ENCODE measurements at regions not wholly inside any gene's neighbourhood (a gene's known extent, or its start where the extent isn't known, plus 50 kb on each side); places are given as distances from the start of the nearest gene placed in this dataset.

- Mint-ChIP-seq H3K9me3 (ENCODE audit: insufficient read depth) (no peaks in the 10 kb centered on the region), H3K27me3 (ENCODE audit: low read depth) (no peaks in the 10 kb centered on the region), H3K36me3 (ENCODE audit: low read depth) (no peaks in the 10 kb centered on the region), H3K27ac (no peak overlapping the region), H3K4me3 (no peak overlapping the region), H3K4me1 (ENCODE audit: low read depth) (no peaks in the 10 kb centered on the region)
- ChIA-PET CTCF (no interaction called here), POLR2A (interaction anchor here (0.6 kb wide), 1 partner anchor 73 kb away, joined by 3 read pairs; no protein-coding TSS in a partner anchor)
- DNase-seq (no peak), ATAC-seq (no peak)
Measured at GRCh38 chr2:6429210-6429986, 436.3 kb downstream of the CMPK2 start.

- H3K36me3 Mint-ChIP-seq (ENCODE audit: low read depth): no peaks in the 10 kb centered on the region
- H3K4me1 Mint-ChIP-seq (ENCODE audit: low read depth): no peaks in the 10 kb centered on the region
- CTCF ChIA-PET: no interaction called here
- POLR2A ChIA-PET: no interaction called here
- DNase-seq (no peak), ATAC-seq (no peak)
- no peaks in the 10 kb centered on the region for H3K27me3 Mint-ChIP-seq (ENCODE audit: low read depth)
- H3K27ac Mint-ChIP-seq: no peak overlapping the region
- no peak overlapping the region for H3K4me3 Mint-ChIP-seq
- no peaks in the 10 kb centered on the region for H3K9me3 Mint-ChIP-seq (ENCODE audit: insufficient read depth)
Measured at GRCh38 chr2:6434438-6434837, 431.3 kb downstream of the CMPK2 start.

GRCh38 chr2:6441800-6442199 lies 423.9 kb downstream of the CMPK2 start:
- ChIA-PET CTCF (no interaction called here), POLR2A (no interaction called here)
- Mint-ChIP-seq H3K4me3 (no peak overlapping the region), H3K4me1 (ENCODE audit: low read depth) (no peaks in the 10 kb centered on the region), H3K36me3 (ENCODE audit: low read depth) (no peaks in the 10 kb centered on the region), H3K9me3 (ENCODE audit: insufficient read depth) (no peaks in the 10 kb centered on the region), H3K27ac (no peak overlapping the region), H3K27me3 (ENCODE audit: low read depth) (no peaks in the 10 kb centered on the region)
- DNase-seq (no peak), ATAC-seq (no peak)

GRCh38 chr2:6442252-6442985 lies 423.3 kb downstream of the CMPK2 start:
- no peaks in the 10 kb centered on the region for H3K36me3 Mint-ChIP-seq (ENCODE audit: low read depth)
- DNase-seq (no peak), ATAC-seq (no peak)
- H3K9me3 Mint-ChIP-seq (ENCODE audit: insufficient read depth): no peaks in the 10 kb centered on the region
- POLR2A ChIA-PET: no interaction called here
- H3K27ac Mint-ChIP-seq: no peak overlapping the region
- H3K4me3 Mint-ChIP-seq: no peak overlapping the region
- H3K4me1 Mint-ChIP-seq (ENCODE audit: low read depth): no peaks in the 10 kb centered on the region
- no peaks in the 10 kb centered on the region for H3K27me3 Mint-ChIP-seq (ENCODE audit: low read depth)
- CTCF ChIA-PET: no interaction called here

GRCh38 chr2:6443061-6443823 lies 422.5 kb downstream of the CMPK2 start:
- no peak for ATAC-seq
- Mint-ChIP-seq H3K27ac (no peak overlapping the region), H3K4me1 (ENCODE audit: low read depth) (no peaks in the 10 kb centered on the region), H3K4me3 (no peak overlapping the region), H3K36me3 (ENCODE audit: low read depth) (no peaks in the 10 kb centered on the region), H3K27me3 (ENCODE audit: low read depth) (no peaks in the 10 kb centered on the region), H3K9me3 (ENCODE audit: insufficient read depth) (no peaks in the 10 kb centered on the region)
- DNase-seq: no peak
- ChIA-PET CTCF (no interaction called here), POLR2A (no interaction called here)

GRCh38 chr2:6444514-6444913 lies 421.2 kb downstream of the CMPK2 start:
- ChIA-PET POLR2A (no interaction called here), CTCF (no interaction called here)
- no peaks in the 10 kb centered on the region for H3K9me3 Mint-ChIP-seq (ENCODE audit: insufficient read depth)

GRCh38 chr2:6445156-6445555 lies 420.6 kb downstream of the CMPK2 start:
- ChIA-PET CTCF (no interaction called here), POLR2A (no interaction called here)
- Mint-ChIP-seq H3K4me1 (ENCODE audit: low read depth) (no peaks in the 10 kb centered on the region), H3K4me3 (no peak overlapping the region), H3K27ac (no peak overlapping the region), H3K27me3 (ENCODE audit: low read depth) (no peaks in the 10 kb centered on the region), H3K9me3 (ENCODE audit: insufficient read depth) (no peaks in the 10 kb centered on the region), H3K36me3 (ENCODE audit: low read depth) (no peaks in the 10 kb centered on the region)
- DNase-seq (no peak), ATAC-seq (no peak)

More at GRCh38 chr2:6444514-6444913, 421.2 kb downstream of the CMPK2 start:
- DNase-seq: no peak
- H3K27ac Mint-ChIP-seq: no peak overlapping the region
- no peaks in the 10 kb centered on the region for H3K4me1 Mint-ChIP-seq (ENCODE audit: low read depth)
- no peak overlapping the region for H3K4me3 Mint-ChIP-seq
- no peaks in the 10 kb centered on the region for H3K36me3 Mint-ChIP-seq (ENCODE audit: low read depth)
- no peaks in the 10 kb centered on the region for H3K27me3 Mint-ChIP-seq (ENCODE audit: low read depth)
- ATAC-seq: no peak

- no peak overlapping the region for H3K4me3 Mint-ChIP-seq
- ATAC-seq (no peak), DNase-seq (no peak)
- H3K4me1 Mint-ChIP-seq (ENCODE audit: low read depth): no peaks in the 10 kb centered on the region
- H3K27ac Mint-ChIP-seq: no peak overlapping the region
- no peaks in the 10 kb centered on the region for H3K36me3 Mint-ChIP-seq (ENCODE audit: low read depth)
- no peaks in the 10 kb centered on the region for H3K27me3 Mint-ChIP-seq (ENCODE audit: low read depth)
- ChIA-PET POLR2A (no interaction called here), CTCF (no interaction called here)
- H3K9me3 Mint-ChIP-seq (ENCODE audit: insufficient read depth): no peaks in the 10 kb centered on the region
Measured at GRCh38 chr2:6446938-6447608, 418.6 kb downstream of the CMPK2 start.

GRCh38 chr2:6448893-6449292 lies 416.8 kb downstream of the CMPK2 start:
- CTCF ChIA-PET: no interaction called here
- no peaks in the 10 kb centered on the region for H3K4me1 Mint-ChIP-seq (ENCODE audit: low read depth)
- H3K27ac Mint-ChIP-seq: no peak overlapping the region
- DNase-seq (no peak), ATAC-seq (no peak)
- H3K4me3 Mint-ChIP-seq: no peak overlapping the region
- POLR2A ChIA-PET: no interaction called here
- no peaks in the 10 kb centered on the region for H3K36me3 Mint-ChIP-seq (ENCODE audit: low read depth)
- H3K27me3 Mint-ChIP-seq (ENCODE audit: low read depth): no peaks in the 10 kb centered on the region
- H3K9me3 Mint-ChIP-seq (ENCODE audit: insufficient read depth): no peaks in the 10 kb centered on the region

GRCh38 chr2:6449343-6449742 lies 416.4 kb downstream of the CMPK2 start:
- ATAC-seq: no peak
- no peaks in the 10 kb centered on the region for H3K27me3 Mint-ChIP-seq (ENCODE audit: low read depth)
- no peak overlapping the region for H3K27ac Mint-ChIP-seq
- H3K36me3 Mint-ChIP-seq (ENCODE audit: low read depth): no peaks in the 10 kb centered on the region
- ChIA-PET POLR2A (no interaction called here), CTCF (no interaction called here)
- no peaks in the 10 kb centered on the region for H3K4me1 Mint-ChIP-seq (ENCODE audit: low read depth)
- no peaks in the 10 kb centered on the region for H3K9me3 Mint-ChIP-seq (ENCODE audit: insufficient read depth)
- H3K4me3 Mint-ChIP-seq: no peak overlapping the region
- DNase-seq: no peak

GRCh38 chr2:6452702-6453481 lies 412.8 kb downstream of the CMPK2 start:
- Mint-ChIP-seq H3K9me3 (ENCODE audit: insufficient read depth) (no peaks in the 10 kb centered on the region), H3K27ac (no peak overlapping the region), H3K27me3 (ENCODE audit: low read depth) (no peaks in the 10 kb centered on the region), H3K4me3 (no peak overlapping the region), H3K36me3 (ENCODE audit: low read depth) (no peaks in the 10 kb centered on the region), H3K4me1 (ENCODE audit: low read depth) (no peaks in the 10 kb centered on the region)
- ATAC-seq (no peak), DNase-seq (no peak)
- ChIA-PET POLR2A (no interaction called here), CTCF (no interaction called here)

Data from activated CD8-positive, alpha-beta T cell treated with anti-CD3 and anti-CD28 coated beads, Interleukin-2, amount 10 ng/mL, durations not matched to agents 7 days and 5 days (primary cell).